HG02970 (cell line): ENCODE measurements at regions not wholly inside any gene's neighbourhood (a gene's known extent, or its start where the extent isn't known, plus 50 kb on each side); places are given as distances from the start of the nearest gene placed in this dataset.

ENCODE experiments used
- ATAC-seq: cut with Tn5 transposase; IDR thresholded peaks from one replicate; pipeline ENCODE4 v1.9.1; 2021; ENCODE audit warnings: mild to moderate bottlenecking, moderate library complexity, moderate number of reproducible peaks; ENCODE audit not compliant: unreplicated experiment, low FRiP score

DNA sequence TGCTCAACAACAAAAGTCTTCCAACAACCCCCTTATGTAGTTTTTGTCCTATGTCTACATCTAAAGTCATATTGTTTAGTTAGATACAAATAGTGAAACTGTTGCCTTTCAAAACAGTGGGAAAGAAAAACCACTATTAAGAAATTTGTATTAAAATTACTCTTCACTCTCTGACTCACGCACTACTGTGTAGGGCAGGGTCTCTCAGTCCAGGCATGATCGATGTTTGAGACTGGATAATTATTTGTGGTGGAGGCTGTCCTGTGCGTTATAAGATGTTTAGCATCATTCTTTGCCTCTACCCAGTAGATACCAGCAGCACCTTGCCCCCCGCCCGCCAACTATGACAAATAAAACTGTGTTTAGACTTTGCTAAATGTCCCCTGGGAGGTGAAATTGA is 369.4 kb upstream of the ZEB2 start:
- no peak for ATAC-seq

DNA sequence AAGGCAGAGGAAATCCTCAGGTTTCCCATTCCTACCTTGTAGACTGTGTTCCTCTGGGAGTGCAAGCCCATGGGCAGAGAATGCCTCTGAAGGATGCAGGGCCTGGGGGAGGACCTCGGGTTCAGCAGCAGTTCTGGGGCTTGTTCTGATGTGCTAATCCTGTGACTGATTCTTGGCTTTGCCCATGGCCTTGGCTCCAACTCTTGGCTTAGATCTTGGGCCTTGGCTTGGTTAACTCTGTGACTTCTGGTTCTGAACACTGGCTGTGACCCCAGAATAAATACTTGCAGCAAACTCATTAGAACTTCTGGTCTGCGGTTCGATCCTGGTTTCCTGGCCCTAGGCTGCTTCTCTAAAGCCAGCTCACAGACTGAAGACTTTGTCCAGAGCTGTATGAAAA is 366.9 kb upstream of the ZEB2 start:
- ATAC-seq: no peak

DNA sequence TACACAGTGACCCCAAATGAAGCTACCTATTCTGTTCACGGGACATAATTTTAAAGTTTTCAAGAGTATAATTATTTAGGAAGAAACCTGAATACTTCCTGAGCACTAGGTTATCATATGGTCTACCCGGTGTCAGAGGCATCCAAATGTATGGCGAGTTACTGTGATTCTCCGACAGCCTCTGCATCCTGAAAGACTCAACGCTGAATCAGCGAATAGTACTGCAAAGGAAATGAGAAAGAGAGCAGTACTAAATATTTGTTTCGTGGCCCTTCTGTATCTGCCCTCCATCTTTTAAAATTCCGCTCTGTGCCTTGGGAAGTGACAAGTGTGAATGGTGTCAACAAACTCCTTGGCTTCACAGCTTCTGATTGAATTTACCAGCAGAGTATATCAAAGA is 358.0 kb upstream of the ZEB2 start:
- ATAC-seq: no peak

DNA sequence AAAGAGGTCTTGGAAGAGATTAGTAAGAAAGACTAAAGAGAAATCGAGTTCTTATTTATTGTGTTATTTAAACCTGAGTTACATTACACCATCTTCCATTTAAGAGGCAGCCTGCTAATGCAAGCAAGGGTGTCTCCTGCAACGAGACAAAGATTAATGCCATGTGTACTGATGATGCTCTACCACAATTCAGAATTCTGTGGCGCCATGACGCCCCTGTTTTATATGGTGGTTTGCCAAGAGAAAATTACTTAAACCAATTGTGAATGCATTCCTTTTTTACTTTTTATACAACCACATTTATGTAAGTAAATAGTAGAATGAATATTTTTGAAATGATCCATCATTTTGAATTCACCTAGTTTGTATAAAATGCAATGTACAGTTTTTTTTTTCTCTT is 356.1 kb upstream of the ZEB2 start:
- ATAC-seq: no peak

DNA sequence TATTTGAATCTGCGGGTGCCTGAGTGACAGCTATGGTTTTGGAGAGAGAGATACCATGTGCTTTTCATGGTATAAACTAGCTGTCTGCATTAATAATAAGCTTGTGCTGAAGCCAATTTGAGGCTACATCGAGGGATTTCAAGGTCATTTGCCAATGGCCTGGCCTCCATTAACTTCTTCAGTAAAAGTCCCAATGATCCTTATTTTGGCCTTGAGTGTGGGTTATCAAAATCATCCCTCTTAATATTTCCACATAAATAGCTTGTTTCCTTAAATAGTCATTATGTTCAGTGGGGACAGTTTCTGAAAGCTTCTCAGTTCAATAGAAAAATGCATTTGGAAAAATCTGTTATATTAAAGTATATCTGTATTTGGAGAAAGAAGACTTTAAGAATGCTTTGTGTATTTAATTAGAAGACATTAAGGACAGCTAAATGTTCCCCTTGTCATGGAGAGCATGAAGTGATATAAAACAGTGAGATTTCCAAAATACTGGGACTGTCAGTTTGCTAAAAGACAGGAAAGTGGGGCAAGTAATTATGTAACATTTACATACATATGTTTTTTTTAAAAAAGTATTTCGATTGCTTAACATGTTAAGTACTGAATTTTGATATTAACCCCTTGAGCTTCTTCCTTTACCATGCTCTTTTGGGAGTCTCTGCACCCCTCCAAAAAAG is 355.5 kb upstream of the ZEB2 start:
- no peak for ATAC-seq

DNA sequence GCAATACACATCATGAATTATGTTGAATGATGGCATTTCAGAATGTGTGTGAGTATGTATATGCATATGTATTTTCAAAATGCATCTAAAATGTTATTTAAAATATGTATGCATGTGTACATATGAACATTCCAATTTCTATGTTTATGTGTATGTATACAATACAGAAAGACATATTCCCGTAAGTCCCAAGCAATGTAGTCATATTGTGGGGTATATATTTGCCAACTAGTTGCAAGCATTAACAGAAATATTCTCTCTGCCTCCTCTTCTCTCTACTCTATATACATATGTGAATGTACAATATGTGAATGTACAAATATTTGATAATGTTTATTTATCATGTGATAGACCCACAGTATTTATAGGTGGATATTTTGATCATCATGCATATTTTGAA is 345.8 kb upstream of the ZEB2 start:
- ATAC-seq: no peak

DNA sequence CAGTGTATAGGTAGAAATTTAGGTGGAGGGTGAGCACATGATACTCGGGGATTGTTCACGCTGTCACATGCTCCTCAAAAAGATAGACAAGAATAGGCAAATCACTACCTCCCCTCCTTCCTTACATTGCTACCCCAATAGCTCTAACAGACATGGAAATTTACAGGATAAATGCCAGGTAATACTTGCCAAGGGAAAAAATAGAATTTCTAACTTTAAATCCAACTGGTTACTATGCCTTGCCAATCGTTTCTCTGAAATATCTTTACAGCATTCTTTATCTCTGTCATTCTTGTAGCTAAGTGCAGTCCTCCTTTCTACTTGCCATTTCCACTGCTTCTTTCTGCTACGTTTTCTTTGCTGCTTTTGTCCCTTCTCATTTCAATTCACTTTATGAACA is 339.8 kb upstream of the ZEB2 start:
- no peak for ATAC-seq

DNA sequence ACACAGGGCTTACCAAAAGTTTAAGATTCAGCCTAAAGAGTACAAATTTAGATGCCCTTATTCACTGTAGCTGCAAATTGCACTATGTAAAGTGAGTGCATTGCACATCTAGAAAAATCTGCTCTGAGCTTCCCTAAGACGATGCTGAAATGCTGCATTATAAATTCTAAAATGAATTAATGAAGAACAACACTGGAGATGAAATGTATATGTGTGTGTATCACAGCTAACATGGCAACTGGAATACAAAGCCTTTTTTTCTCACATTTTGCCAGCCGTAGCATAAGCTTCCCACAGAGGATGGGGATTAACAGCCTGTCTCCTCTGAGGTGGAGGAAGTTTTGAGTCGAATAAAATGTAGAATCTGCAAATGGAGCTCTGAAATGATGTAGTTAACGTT is 338.3 kb upstream of the ZEB2 start:
- ATAC-seq: no peak

DNA sequence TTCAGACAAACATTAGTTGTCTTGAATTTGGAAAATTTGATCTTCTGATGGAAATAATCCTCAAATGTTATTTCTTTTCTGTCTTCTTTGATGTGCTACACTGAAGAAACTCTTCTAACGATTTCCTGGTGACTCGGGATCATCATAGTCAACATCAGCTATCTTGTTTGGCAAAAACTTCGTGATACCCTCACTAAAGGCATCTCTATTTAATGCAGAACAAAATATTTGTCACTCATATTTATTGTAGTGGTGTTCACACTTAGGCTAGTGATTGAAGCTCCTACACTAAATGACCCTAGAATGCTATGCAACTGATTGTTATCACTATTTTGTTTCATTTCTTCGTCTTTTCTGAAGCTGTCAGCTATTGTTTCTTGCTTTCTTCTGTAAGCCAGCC is 334.7 kb upstream of the ZEB2 start:
- ATAC-seq: no peak

DNA sequence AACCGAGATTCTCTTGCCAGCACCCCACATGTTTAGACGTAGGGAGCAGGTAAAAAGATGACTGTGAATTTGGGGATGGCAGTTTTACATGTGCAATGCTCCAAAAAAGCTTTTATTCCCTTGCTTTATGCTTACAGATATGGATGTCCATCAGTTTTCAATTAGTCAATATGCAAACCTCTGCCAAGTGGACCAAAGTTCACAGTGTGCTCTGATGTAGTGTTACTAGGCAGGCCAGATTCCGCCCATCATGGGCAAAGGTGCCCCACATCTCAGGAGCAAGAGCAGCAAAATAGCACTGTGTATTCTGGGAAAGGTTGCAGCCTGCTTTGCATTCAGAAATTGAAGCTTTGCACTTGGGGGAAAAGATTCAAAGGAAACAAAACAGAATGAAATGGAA is 329.7 kb upstream of the ZEB2 start:
- ATAC-seq: no peak

DNA sequence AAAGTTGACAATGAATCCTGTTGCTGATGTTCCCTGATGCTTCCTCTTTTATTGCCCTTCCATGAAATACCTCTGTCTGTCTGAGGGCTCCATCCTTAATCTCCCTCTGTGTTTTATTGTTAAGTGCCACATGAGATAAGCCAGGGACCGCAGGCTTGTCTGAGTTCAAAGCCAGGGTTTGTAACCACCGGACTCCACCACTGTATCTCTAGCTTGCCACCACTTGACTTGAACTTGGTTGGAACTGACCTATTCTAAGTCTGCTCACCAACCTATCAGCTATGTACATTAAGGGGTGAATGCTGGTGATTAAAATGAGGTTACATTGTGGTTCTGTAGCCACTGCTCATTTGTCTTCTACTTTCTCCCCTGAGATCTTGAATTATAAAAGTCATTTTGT is 328.5 kb upstream of the ZEB2 start:
- no peak for ATAC-seq

DNA sequence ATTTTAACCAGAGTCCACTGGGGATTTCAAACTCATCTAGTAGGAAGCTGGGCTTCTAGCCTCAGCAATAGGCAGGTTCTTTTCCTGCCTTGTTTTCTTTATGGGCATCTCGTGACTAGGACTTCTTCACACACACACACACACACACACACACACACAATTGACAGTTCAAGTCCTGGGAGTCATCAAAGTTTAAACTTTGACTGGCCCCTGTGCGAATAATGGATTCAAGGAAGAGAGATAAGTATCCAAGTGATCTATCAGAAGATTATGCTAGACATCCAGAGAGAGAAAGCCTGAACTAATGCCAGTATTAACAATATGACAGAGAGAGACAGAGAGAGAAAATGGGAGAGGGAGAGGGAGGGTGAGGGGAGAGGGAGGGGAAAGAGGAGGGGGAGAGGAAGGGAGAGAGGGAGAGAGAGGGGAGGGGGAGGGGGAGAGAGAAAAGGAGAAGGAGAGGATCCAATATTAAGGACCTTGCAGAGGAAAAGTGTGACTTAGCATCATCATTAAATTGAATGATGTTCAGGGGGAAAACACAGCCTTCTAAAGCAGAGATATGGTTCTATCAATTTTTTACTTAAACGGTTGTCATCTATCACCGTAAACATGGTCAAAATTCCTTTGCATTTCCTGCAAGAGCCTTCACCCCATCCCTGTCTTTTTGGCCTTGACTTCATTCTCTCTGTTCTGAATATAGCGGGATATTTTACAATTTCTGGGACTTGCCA is 327.6 kb upstream of the ZEB2 start:
- ATAC-seq: no peak

DNA sequence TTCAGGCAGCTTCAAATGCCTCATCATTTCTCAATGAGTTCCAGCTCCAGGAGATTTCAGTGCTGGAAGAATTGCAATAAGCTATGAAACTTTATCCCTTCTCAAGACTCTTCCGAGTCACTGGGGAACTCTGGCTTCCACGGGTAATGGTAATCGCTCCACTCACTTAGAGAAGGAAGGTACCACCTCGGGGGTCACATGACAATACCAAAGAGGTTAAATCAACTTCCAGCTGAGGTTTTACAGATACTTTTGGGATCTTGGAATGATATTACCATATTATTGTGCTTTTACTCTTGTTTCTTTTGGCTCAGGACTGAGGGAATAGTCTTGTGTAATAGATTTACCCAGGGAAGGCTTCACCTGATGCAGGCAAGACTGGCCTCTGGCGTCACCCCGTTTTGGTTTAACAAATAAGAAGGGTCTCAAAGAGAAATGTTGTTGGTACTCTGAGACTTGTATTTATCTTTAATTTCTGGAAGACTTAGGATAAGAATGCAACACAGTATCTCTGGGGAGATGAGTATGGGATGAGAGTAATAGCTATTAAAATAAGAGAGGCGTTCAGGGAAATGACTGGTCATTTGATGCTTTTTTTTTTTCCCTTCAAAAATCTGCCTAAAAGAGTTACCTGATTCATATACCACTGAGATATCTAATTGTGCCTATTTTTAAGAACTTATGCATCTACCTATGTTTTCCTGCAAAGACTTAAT is 316.9 kb upstream of the ZEB2 start:
- no peak for ATAC-seq

DNA sequence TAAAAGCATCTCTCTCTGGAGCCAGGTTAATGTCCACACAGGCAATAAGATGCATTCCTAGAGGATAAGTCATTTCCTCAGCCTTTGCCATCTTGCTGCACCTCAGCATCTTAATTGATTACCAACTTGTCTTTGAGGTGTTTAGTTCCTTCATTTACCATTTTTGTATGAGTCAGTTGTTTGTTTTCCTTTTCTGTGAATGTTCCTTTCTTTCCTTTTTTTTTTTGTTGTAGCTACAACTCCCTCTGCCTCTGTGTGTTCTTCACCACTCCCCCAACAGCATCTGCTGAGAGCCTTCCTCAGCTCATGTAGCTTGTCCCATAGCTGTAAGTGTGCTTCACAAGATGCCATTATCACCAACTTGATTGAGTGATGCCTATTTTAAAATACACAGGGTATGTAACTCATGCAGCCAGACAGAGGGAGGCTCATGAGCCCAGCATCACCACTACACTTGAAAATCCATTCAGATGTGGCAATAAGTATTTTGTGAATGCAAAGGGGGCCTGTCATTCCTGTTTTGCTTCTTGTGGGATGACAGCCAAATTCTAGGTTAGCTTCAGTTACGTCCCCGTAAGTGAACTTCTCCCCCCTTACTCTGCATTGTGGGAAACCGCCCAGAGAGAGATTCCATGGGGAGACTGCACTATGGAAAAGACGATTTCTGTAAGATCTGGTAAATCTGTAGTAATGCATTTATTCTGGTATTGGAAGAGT is 315.9 kb upstream of the ZEB2 start:
- no peak for ATAC-seq

DNA sequence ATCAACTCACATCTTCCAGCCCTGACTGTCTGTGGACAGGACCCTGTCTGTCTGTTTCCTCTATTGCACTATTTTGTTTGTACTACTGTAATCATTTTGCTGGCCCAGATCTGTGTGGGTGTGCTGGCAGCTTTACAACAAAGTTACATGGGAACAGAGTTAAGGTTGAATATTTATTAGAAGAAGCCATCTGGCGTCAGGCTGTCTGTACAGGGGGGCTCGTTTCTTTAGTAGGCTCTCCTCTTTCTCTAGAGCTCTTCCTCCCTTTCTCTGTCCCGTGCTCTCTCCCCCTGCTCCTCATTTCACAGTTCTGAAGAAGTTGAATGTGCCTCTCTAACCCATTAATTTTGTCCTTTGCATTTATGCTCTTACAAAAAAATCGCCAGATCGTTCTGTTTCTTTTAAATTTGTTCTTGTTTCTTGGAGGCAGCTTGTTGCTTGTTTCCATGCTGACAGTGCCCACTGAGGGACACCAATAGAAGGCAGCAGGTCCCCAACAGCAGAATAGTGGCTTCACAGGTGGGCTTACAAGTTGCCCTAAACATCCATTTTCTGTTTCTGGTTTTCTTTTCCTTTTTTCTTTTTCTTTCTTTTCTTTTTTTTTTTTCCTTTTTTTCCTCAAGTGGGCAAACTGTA is 315.2 kb upstream of the ZEB2 start:
- ATAC-seq: no peak

DNA sequence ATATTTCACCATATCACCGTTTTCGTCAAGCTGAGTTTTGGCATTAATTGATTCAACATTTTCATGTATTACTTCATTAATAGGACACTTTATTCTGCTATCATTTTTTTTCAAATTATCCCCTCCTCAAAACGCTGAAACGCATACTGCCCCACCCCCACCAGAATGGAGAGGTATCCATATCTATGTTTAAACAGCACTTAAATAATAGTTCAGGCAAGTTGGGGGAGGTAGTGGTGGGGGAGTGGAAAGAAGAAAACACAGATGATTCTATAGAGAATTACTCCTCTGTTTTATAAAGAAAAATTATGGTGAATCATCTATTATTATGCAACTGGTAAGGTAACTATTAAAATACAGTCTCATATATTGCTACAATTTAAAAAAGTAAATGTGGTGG is 314.4 kb upstream of the ZEB2 start:
- ATAC-seq: no peak

DNA sequence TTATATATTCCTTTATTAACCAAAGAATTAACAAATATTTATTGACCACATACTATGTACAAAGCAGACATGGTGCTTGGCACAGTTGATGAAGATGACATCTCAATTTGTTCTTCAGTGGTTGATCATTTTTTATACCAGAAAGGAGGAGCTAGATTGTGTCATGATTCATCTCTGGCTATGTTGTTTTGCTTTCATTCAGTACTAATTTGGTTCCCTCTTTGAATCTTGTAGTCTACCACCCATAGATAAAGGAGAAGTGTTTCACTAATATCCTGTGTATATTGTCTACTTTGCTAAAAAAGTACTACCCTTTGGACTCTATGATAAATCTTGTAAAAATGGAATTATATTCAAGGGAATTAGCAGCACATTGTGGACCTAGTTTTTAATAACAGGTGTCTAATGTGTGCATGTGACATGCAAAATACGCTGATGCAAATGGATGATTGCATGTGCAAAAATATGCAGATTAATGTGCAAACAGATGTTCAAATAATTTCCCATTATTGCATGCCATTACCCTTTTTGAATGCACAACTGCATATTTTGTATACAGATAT is 313.2 kb upstream of the ZEB2 start:
- ATAC-seq: no peak

DNA sequence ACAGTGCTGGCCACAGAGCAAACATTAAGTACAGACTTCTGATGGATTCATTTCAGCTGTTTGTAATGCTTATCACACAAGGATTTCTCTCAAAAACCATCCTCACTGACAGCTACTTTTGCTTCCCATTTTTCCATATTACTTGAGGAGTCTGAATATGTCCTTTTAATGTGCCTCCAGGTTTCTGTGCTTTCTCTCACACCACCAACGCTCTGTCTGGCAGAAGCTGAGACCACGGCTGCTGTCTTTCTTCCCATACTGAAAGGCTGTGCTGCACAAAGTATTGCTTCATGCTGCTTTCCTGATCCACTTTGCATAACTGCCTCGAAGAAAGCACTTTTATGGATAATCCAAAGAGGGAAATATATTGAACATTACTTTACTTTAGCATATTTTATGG is 312.1 kb upstream of the ZEB2 start:
- ATAC-seq: no peak

DNA sequence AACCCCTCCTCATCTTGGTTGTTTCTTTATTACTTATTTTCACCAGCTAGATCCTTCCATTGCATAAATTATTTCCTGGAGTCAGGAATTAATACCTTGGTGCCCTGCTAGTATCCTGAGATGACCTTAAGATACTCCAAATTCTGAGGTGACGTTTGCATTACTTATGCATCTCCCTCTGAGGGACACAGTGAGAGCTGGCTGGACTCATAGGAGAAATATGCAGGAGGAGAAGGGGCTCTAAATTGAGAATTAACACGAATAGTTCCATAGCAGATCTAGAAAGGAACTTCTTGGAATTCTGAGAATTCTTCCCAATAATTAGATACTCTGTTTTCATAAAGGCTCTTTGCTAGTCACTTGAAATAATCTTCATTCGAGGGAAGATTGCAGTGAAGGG is 310.6 kb upstream of the ZEB2 start:
- no peak for ATAC-seq

DNA sequence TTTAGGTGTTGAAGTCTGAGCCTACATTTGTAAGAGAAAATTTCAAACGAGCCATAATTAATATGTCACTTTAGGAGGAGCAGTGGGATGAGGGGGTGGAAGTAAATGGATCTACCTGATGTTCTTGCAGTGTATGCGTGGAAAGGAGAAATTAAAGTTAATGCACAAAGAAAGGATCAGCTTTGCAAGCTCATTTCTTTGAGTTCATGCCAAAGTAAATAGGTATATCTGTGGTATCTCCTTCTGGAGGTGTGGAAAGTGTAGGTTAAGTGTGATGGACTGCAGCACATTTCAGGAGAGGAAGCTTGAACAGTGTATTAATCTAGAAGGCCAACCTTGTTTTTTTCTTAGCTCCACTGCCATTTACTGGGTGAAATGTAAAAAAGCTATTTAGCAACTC is 307.5 kb upstream of the ZEB2 start:
- no peak for ATAC-seq
